Fibroblast of skin of scalp (primary cell): ENCODE measurements at regions not wholly inside any gene's neighbourhood (a gene's known extent, or its start where the extent isn't known, plus 50 kb on each side); places are given as distances from the start of the nearest gene placed in this dataset.
"Not testable (repeated sequence)": the region's sequence is repeated elsewhere in the genome, so short reads cannot be mapped to it uniquely, and the experiment has no call there.

Experiments
- DNase-seq: peaks from one replicate; pipeline ENCODE4 v3.0.0-alpha.2; 2013

- DNase-seq = no peak
Measured at GRCh38 chr19:27717825-27718224, 1495.1 kb downstream of the UQCRFS1 start.

GRCh38 chr19:27716922-27717321 lies 1496.0 kb downstream of the UQCRFS1 start:
- DNase-seq = no peak

GRCh38 chr19:27714857-27715256 lies 1498.1 kb downstream of the UQCRFS1 start:
- no peak for DNase-seq

- no peak for DNase-seq
Measured at GRCh38 chr19:27709496-27709895, 1503.5 kb downstream of the UQCRFS1 start.

GRCh38 chr19:27708986-27709385 lies 1504.0 kb downstream of the UQCRFS1 start:
- not testable (repeated sequence) for DNase-seq

- not testable (repeated sequence) for DNase-seq
Measured at GRCh38 chr19:27707026-27707425, 1505.9 kb downstream of the UQCRFS1 start.

- no peak for DNase-seq
Measured at GRCh38 chr19:27705896-27706295, 1507.1 kb downstream of the UQCRFS1 start.

- DNase-seq = no peak
Measured at GRCh38 chr19:27694361-27695055, 1518.4 kb downstream of the UQCRFS1 start.

- no peak for DNase-seq
Measured at GRCh38 chr19:27691991-27692390, 1521.0 kb downstream of the UQCRFS1 start.

- DNase-seq = no peak
Measured at GRCh38 chr19:27689734-27690241, 1523.2 kb downstream of the UQCRFS1 start.

- DNase-seq = no peak
Measured at GRCh38 chr19:27684293-27684692, 1528.7 kb downstream of the UQCRFS1 start.

- DNase-seq = no peak
Measured at GRCh38 chr19:27681972-27682371, 1531.0 kb downstream of the UQCRFS1 start.

- DNase-seq = no peak
Measured at GRCh38 chr19:27679905-27680304, 1533.0 kb downstream of the UQCRFS1 start.

- no peak for DNase-seq
Measured at GRCh38 chr19:27679399-27679798, 1533.6 kb downstream of the UQCRFS1 start.

- no peak for DNase-seq
Measured at GRCh38 chr19:27676877-27677276, 1536.1 kb downstream of the UQCRFS1 start.

GRCh38 chr19:27676334-27676733 lies 1536.6 kb downstream of the UQCRFS1 start:
- no peak for DNase-seq

GRCh38 chr19:27675771-27676170 lies 1537.2 kb downstream of the UQCRFS1 start:
- DNase-seq = no peak

- DNase-seq = no peak
Measured at GRCh38 chr19:27674701-27675100, 1538.2 kb downstream of the UQCRFS1 start.

- no peak for DNase-seq
Measured at GRCh38 chr19:27673986-27674385, 1539.0 kb downstream of the UQCRFS1 start.

GRCh38 chr19:27672309-27673047 lies 1540.5 kb downstream of the UQCRFS1 start:
- no peak for DNase-seq

GRCh38 chr19:27671876-27672275 lies 1541.1 kb downstream of the UQCRFS1 start:
- DNase-seq = no peak

GRCh38 chr19:27660428-27660827 lies 1552.5 kb downstream of the UQCRFS1 start:
- no peak for DNase-seq

- DNase-seq = no peak
Measured at GRCh38 chr19:27657271-27658051, 1555.5 kb downstream of the UQCRFS1 start.
